ENCODE measurements at regions not wholly inside any gene's neighbourhood (a gene's known extent, or its start where the extent isn't known, plus 50 kb on each side); places are given as distances from the start of the nearest gene placed in this dataset.

DNA sequence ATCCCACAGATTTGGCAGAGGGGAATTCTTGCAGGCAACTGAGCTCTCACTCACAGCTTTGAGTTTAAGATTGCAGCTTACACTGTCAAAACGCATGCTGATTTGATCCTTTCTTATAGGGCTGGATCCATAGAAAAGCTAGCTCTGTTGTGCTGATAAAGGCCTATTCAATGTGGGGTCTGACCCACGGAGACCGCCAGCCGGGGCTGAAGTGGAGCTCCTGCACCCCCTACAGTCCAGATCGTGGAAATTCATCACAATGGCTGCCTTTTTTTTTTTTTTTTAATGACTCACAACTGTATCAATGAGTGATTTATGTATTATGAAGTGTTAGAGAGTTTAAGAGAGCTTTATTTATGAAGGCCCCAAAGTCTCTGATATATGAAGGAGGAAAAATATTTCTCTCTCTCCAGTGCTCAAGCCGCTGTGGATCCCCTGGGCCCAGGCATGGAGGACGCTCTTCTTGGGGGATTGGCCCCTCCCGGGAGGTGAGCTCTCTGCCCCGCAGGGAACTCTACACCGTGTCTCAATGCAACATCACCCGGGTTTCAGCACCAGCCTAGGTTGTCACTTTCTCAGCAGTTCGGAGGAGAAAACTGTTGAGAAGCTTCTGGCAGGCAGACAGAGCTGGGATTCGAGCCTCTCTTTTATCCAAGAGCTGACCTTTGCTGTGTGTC, 700.2 kb downstream of the IRX1 start:
- TF ChIP-seq, protein P1, sequence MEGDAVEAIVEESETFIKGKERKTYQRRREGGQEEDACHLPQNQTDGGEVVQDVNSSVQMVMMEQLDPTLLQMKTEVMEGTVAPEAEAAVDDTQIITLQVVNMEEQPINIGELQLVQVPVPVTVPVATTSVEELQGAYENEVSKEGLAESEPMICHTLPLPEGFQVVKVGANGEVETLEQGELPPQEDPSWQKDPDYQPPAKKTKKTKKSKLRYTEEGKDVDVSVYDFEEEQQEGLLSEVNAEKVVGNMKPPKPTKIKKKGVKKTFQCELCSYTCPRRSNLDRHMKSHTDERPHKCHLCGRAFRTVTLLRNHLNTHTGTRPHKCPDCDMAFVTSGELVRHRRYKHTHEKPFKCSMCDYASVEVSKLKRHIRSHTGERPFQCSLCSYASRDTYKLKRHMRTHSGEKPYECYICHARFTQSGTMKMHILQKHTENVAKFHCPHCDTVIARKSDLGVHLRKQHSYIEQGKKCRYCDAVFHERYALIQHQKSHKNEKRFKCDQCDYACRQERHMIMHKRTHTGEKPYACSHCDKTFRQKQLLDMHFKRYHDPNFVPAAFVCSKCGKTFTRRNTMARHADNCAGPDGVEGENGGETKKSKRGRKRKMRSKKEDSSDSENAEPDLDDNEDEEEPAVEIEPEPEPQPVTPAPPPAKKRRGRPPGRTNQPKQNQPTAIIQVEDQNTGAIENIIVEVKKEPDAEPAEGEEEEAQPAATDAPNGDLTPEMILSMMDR (IDR thresholded peaks at IDR 0.05), result no peak
- TF ChIP-seq EZH2 (IDR thresholded peaks at IDR 0.05; ENCODE audit: borderline replicate concordance, insufficient read depth, low read depth, low read length, poor library complexity, severe bottlenecking), result no peak
